ENCODE measurements at regions not wholly inside any gene's neighbourhood (a gene's known extent, or its start where the extent isn't known, plus 50 kb on each side); places are given as distances from the start of the nearest gene placed in this dataset.
A peak's percentile ranks its signal among the peaks of the same experiment; 100 is the strongest.

GRCh38 chr5:61905613-61906012 is 400.4 kb upstream of the KIF2A start:
- no peak for DNase-seq (ENCODE audit: low read depth)

- no peak for DNase-seq (ENCODE audit: low read depth)
These were observed 399.2 kb upstream of the KIF2A start for GRCh38 chr5:61906820-61907219.

- DNase-seq (ENCODE audit: low read depth), result no peak
These were observed 398.0 kb upstream of the KIF2A start for GRCh38 chr5:61907995-61908394.

GRCh38 chr5:61910771-61911170 is 395.2 kb upstream of the KIF2A start:
- no peak for DNase-seq (ENCODE audit: low read depth)

GRCh38 chr5:61912559-61912958 is 393.4 kb upstream of the KIF2A start:
- no peak for DNase-seq (ENCODE audit: low read depth)

- no peak for DNase-seq (ENCODE audit: low read depth)
These were observed 390.4 kb upstream of the KIF2A start for GRCh38 chr5:61915646-61916045.

GRCh38 chr5:61916621-61917620 is 389.1 kb upstream of the KIF2A start:
- DNase-seq (ENCODE audit: low read depth), result no peak

GRCh38 chr5:61918611-61919010 is 387.4 kb upstream of the KIF2A start:
- DNase-seq (ENCODE audit: low read depth), result no peak

GRCh38 chr5:61919920-61920319 is 386.1 kb upstream of the KIF2A start:
- DNase-seq (ENCODE audit: low read depth), result no peak

GRCh38 chr5:61924251-61924650 is 381.8 kb upstream of the KIF2A start:
- no peak for DNase-seq (ENCODE audit: low read depth)

- no peak for DNase-seq (ENCODE audit: low read depth)
These were observed 379.1 kb upstream of the KIF2A start for GRCh38 chr5:61926911-61927310.

- no peak for DNase-seq (ENCODE audit: low read depth)
These were observed 374.8 kb upstream of the KIF2A start for GRCh38 chr5:61931236-61931635.

- peak; percentile 40 for DNase-seq (ENCODE audit: low read depth)
These were observed 372.0 kb upstream of the KIF2A start for GRCh38 chr5:61933787-61934626.

- peak; percentile 43 for DNase-seq (ENCODE audit: low read depth)
These were observed 364.4 kb upstream of the KIF2A start for GRCh38 chr5:61941637-61942036.

- no peak for DNase-seq (ENCODE audit: low read depth)
These were observed 363.4 kb upstream of the KIF2A start for GRCh38 chr5:61942462-61943049.

GRCh38 chr5:61943713-61944112 is 362.3 kb upstream of the KIF2A start:
- no peak for DNase-seq (ENCODE audit: low read depth)

- DNase-seq (ENCODE audit: low read depth), result no peak
These were observed 357.9 kb upstream of the KIF2A start for GRCh38 chr5:61948151-61948550.

GRCh38 chr5:61949054-61949678 is 356.8 kb upstream of the KIF2A start:
- no peak for DNase-seq (ENCODE audit: low read depth)

GRCh38 chr5:61949679-61950435 is 356.1 kb upstream of the KIF2A start:
- DNase-seq (ENCODE audit: low read depth), result no peak

GRCh38 chr5:61951295-61951694 is 354.7 kb upstream of the KIF2A start:
- no peak for DNase-seq (ENCODE audit: low read depth)

GRCh38 chr5:61953913-61954312 is 352.1 kb upstream of the KIF2A start:
- no peak for DNase-seq (ENCODE audit: low read depth)

All from stromal cell of bone marrow (primary cell).